ENCODE measurements at regions not wholly inside any gene's neighbourhood (a gene's known extent, or its start where the extent isn't known, plus 50 kb on each side); places are given as distances from the start of the nearest gene placed in this dataset.

DNA sequence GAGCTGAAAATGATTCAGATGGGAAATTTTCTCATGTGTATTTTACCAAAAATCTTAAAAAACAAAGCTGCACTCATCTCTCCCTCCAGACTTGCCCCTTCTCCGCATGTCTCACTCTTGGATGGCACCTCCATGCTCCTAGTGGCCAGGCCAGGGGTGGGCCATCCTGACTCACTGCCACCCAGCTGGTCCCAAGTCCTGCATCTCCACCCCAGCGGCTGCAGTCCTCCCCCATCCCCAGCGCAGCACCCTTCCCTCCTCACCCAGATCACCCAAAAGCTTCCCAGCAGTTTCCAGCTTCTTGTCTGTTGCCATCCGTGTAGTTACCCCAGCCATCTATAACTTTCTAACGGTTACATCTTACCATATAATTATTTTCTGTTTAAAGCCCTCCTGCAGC lies 53.0 kb upstream of the INSIG1 start:
- TF ChIP-seq, protein P1, sequence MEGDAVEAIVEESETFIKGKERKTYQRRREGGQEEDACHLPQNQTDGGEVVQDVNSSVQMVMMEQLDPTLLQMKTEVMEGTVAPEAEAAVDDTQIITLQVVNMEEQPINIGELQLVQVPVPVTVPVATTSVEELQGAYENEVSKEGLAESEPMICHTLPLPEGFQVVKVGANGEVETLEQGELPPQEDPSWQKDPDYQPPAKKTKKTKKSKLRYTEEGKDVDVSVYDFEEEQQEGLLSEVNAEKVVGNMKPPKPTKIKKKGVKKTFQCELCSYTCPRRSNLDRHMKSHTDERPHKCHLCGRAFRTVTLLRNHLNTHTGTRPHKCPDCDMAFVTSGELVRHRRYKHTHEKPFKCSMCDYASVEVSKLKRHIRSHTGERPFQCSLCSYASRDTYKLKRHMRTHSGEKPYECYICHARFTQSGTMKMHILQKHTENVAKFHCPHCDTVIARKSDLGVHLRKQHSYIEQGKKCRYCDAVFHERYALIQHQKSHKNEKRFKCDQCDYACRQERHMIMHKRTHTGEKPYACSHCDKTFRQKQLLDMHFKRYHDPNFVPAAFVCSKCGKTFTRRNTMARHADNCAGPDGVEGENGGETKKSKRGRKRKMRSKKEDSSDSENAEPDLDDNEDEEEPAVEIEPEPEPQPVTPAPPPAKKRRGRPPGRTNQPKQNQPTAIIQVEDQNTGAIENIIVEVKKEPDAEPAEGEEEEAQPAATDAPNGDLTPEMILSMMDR (IDR thresholded peaks at IDR 0.05; ENCODE audit: insufficient read depth, low read length) = no peak
- no peak overlapping the region for H3K4me3 ChIP-seq (ENCODE audit: low read depth, low read length)
- no peak for DNase-seq (ENCODE audit: low read depth)

DNA sequence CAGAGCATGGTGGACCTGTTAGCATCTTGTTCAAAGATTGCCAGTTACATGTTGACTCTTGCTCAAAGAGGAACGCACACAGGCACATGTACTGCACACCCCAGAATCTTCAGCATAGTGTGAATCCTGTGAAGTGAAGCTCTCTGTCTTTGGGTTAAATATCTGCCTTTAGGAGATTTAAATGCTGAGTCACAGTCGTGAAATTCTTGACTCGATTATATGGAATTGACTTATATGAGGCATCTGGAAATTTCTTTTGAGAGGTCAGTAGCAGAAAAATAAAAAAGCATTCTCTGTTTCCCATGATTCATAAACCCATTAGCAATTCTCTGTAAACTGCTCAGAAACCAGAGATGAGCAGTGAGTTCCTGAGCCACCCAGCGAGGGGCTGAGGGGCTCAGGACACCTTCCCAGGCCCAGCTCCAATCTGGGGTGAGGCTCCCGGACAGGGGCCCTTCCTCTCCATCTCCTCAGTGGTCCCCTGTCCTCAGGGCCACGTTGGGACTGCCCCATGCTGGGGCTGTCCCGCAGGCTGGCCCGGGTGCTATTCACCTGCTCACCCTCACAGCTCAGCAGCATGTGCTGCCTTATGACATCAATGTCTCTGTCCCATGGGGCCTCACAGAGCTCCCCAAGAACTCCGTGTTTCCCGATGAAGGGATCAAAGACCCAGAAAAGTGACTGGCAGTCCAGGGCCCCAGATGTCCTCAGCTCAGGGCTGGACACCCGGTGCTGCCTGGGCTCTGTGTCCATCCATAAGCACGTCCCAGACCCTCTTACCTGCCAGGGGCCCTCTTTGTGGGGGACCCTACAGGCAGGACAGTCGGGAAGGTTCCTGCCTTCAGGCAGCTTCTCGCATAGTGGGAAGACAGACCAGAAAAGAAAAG lies 50.0 kb upstream of the INSIG1 start:
- TF ChIP-seq, protein P1 (IDR thresholded peaks at IDR 0.05; ENCODE audit: insufficient read depth, low read length) = no peak
- no peak for DNase-seq (ENCODE audit: low read depth)
- H3K4me3 ChIP-seq (ENCODE audit: low read depth, low read length) = no peak overlapping the region
